Smooth muscle cell (in vitro differentiated cells): ENCODE measurements at regions not wholly inside any gene's neighbourhood (a gene's known extent, or its start where the extent isn't known, plus 50 kb on each side); places are given as distances from the start of the nearest gene placed in this dataset.

Experiments used
- DNase-seq: peaks from one replicate; lab custom pipeline; 2025; ENCODE audit not compliant: unreplicated experiment; lab: John Stamatoyannopoulos, UW
- H2AFZ ChIP-seq: fragments of 200-600 bp; sonication (generic); 2 replicates; pipeline ENCODE4 v1.6.0; 2016; ENCODE audit warnings: antibody characterized with exemption, low read depth, mild to moderate bottlenecking
- H3F3A ChIP-seq: fragments of 200-600 bp; sonication (generic); 2 replicates; pipeline ENCODE4 v1.6.0; 2017; ENCODE audit warnings: antibody characterized with exemption, low read depth
- H3K27ac ChIP-seq: fragments of 200-600 bp; sonication (generic); 2 replicates; pipeline ENCODE4 v1.5.1; 2016; ENCODE audit warnings: low read depth, mild to moderate bottlenecking
- H3K27me3 ChIP-seq: fragments of 200-600 bp; sonication (generic); 2 replicates; pipeline ENCODE4 v1.6.1; 2016; ENCODE audit warnings: low read depth, mild to moderate bottlenecking
- H3K36me3 ChIP-seq: fragments of 200-600 bp; sonication (generic); 2 replicates; pipeline ENCODE4 v1.5.1; 2016; ENCODE audit warnings: low read depth
- H3K4me1 ChIP-seq: fragments of 200-600 bp; sonication (generic); 2 replicates; pipeline ENCODE4 v1.5.1; 2016; ENCODE audit warnings: low read depth
- H3K4me2 ChIP-seq: fragments of 200-600 bp; sonication (generic); 2 replicates; pipeline ENCODE4 v1.6.0; 2016; ENCODE audit warnings: mild to moderate bottlenecking
- H3K4me3 ChIP-seq: fragments of 200-600 bp; sonication (generic); 2 replicates; pipeline ENCODE4 v1.5.1; 2016; ENCODE audit warnings: mild to moderate bottlenecking
- H3K79me2 ChIP-seq: fragments of 200-600 bp; sonication (generic); 2 replicates; pipeline ENCODE4 v1.6.0; 2016; ENCODE audit warnings: low read depth, mild to moderate bottlenecking
- H3K9ac ChIP-seq: fragments of 200-600 bp; sonication (generic); 2 replicates; pipeline ENCODE4 v1.6.0; 2016; ENCODE audit warnings: low read depth
- H3K9me3 ChIP-seq: fragments of 200-600 bp; sonication (generic); replicated peaks from 2 replicates; pipeline ENCODE4 v1.5.1; 2016; ENCODE audit warnings: low read depth
- H4K20me1 ChIP-seq: fragments of 200-600 bp; sonication (generic); 2 replicates; pipeline ENCODE4 v1.6.0; 2016; ENCODE audit warnings: low read depth
- CTCF ChIP-seq: fragments of 200-600 bp; sonication (generic); IDR thresholded peaks from 2 replicates; pipeline ENCODE4 v1.5.1; 2017; ENCODE audit warnings: borderline replicate concordance, mild to moderate bottlenecking, antibody characterized with exemption; ENCODE audit not compliant: insufficient read depth, poor library complexity, severe bottlenecking
- WGBS: methylation state at CpG from one replicate; pipeline ENCODE4 v1.1.7; 2016; ENCODE audit warnings: low lambda C conversion rate; 5-methylcytosine and 5-hydroxymethylcytosine counted together

GRCh38 chr2:239824046-239824694 lies 201.0 kb downstream of the NDUFA10 start:
- no peak overlapping the region for H3K27ac ChIP-seq
- H3K36me3 ChIP-seq: no peaks in the 10 kb centered on the region
- H3K79me2 ChIP-seq: no peaks in the 10 kb centered on the region
- peak; percentile 16 for TF ChIP-seq CTCF
- H3K4me2 ChIP-seq: no peak overlapping the region
- H3K9me3 ChIP-seq: no peaks in the 10 kb centered on the region
- H2AFZ ChIP-seq: no peak overlapping the region
- H3K4me3 ChIP-seq: no peak overlapping the region
- 61% methylated on average over 11 of the region's 11 CpGs for WGBS
- no peak overlapping the region for H3K9ac ChIP-seq
- H4K20me1 ChIP-seq: no peaks in the 10 kb centered on the region
- no peak for DNase-seq
- H3F3A ChIP-seq: no peaks in the 10 kb centered on the region
- no peaks in the 10 kb centered on the region for H3K27me3 ChIP-seq
- no peaks in the 10 kb centered on the region for H3K4me1 ChIP-seq

- WGBS: 78% methylated on average over 16 of the region's 16 CpGs
- no peaks in the 10 kb centered on the region for H3K4me1 ChIP-seq
Observed at GRCh38 chr2:239822146-239822831, 202.9 kb downstream of the NDUFA10 start.

GRCh38 chr2:239821694-239822075 lies 203.5 kb downstream of the NDUFA10 start:
- no peak for DNase-seq
- WGBS: 87% methylated on average over 4 of the region's 4 CpGs
- no peak overlapping the region for H3K9ac ChIP-seq
- H3K79me2 ChIP-seq: no peaks in the 10 kb centered on the region
- H4K20me1 ChIP-seq: no peaks in the 10 kb centered on the region
- H3K27ac ChIP-seq: no peak overlapping the region
- no peaks in the 10 kb centered on the region for H3K9me3 ChIP-seq
- no peak overlapping the region for H2AFZ ChIP-seq
- no peaks in the 10 kb centered on the region for H3K36me3 ChIP-seq
- no peaks in the 10 kb centered on the region for H3F3A ChIP-seq
- no peak for TF ChIP-seq CTCF
- H3K4me3 ChIP-seq: no peak overlapping the region
- H3K4me1 ChIP-seq: no peaks in the 10 kb centered on the region
- H3K27me3 ChIP-seq: no peaks in the 10 kb centered on the region
- H3K4me2 ChIP-seq: no peak overlapping the region

More at GRCh38 chr2:239822146-239822831, 202.9 kb downstream of the NDUFA10 start:
- no peak for DNase-seq
- no peak overlapping the region for H3K9ac ChIP-seq
- TF ChIP-seq CTCF: no peak
- H3K4me3 ChIP-seq: no peak overlapping the region
- no peaks in the 10 kb centered on the region for H3K36me3 ChIP-seq
- H3K9me3 ChIP-seq: no peaks in the 10 kb centered on the region
- H2AFZ ChIP-seq: no peak overlapping the region
- no peak overlapping the region for H3K27ac ChIP-seq
- H3K4me2 ChIP-seq: no peak overlapping the region
- no peaks in the 10 kb centered on the region for H3K79me2 ChIP-seq
- no peaks in the 10 kb centered on the region for H3F3A ChIP-seq
- no peaks in the 10 kb centered on the region for H3K27me3 ChIP-seq
- no peaks in the 10 kb centered on the region for H4K20me1 ChIP-seq
